ENCODE measurements at regions not wholly inside any gene's neighbourhood (a gene's known extent, or its start where the extent isn't known, plus 50 kb on each side); places are given as distances from the start of the nearest gene placed in this dataset.

DNA sequence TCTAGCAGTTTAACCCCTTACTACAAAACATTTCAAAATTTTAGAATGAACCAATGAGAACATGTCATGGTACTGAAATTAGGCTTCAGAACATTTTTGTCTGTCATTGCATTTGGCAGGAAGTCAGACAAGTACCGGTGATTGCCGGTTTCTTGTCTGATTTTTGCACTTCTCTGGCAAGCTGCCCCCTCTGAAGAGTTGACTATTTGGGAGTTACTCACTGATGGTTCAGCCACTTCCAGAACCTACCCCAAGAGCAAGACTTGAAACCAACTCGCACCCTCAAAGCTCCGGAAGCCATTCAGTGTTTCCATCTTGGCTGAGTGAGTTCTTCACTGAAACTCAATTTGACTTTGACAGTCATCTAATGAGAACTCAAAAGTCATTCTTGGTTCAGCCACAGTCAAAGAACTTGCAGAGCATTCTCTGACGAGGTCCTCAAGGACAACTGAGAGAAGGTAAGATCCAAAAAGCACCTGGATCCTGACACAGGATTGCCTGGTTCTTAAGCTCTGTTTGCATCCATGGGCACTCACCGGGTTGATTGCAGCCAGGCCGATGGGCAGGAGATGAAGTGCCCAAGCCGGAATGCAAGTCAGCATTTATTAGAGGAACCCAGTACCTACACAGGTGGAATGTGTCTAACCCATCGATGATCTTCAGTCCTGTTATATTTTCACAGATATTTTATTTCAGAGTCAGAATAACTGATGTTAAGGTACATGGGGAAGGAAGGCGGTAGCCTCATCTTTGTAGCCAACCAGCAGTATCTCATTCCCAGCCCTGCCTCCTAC is 93.6 kb downstream of the USP22 start:
- Histone ChIP-seq H3K27ac (no peak overlapping the region), H3K9me3 (ENCODE audit: insufficient read depth, low read depth) (no peaks in the 10 kb centered on the region), H3K36me3 (ENCODE audit: low read depth) (no peaks in the 10 kb centered on the region), H3K27me3 (ENCODE audit: insufficient read depth, low read depth) (peaks cover 22% of the 10 kb centered on the region; the same call in 1 of the 2 replicates), H2AFZ (no peak overlapping the region), H3K4me2 (no peak overlapping the region), H3K79me2 (ENCODE audit: low read depth) (no peaks in the 10 kb centered on the region), H3K9me2 (ENCODE audit: insufficient read depth) (no peaks in the 10 kb centered on the region), H3K4me3 (no peak overlapping the region), H4K20me1 (ENCODE audit: insufficient read depth) (no peaks in the 10 kb centered on the region), H3K4me1 (replicated peaks; ENCODE audit: insufficient read depth) (no peaks in the 10 kb centered on the region), H3F3A (ENCODE audit: insufficient read depth, low read depth) (no peaks in the 10 kb centered on the region)
- TF ChIP-seq, protein P1, sequence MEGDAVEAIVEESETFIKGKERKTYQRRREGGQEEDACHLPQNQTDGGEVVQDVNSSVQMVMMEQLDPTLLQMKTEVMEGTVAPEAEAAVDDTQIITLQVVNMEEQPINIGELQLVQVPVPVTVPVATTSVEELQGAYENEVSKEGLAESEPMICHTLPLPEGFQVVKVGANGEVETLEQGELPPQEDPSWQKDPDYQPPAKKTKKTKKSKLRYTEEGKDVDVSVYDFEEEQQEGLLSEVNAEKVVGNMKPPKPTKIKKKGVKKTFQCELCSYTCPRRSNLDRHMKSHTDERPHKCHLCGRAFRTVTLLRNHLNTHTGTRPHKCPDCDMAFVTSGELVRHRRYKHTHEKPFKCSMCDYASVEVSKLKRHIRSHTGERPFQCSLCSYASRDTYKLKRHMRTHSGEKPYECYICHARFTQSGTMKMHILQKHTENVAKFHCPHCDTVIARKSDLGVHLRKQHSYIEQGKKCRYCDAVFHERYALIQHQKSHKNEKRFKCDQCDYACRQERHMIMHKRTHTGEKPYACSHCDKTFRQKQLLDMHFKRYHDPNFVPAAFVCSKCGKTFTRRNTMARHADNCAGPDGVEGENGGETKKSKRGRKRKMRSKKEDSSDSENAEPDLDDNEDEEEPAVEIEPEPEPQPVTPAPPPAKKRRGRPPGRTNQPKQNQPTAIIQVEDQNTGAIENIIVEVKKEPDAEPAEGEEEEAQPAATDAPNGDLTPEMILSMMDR (conservative IDR thresholded peaks at IDR 0.05): no peak
- no peak for TF ChIP-seq EZH2 (IDR thresholded peaks at IDR 0.05; ENCODE audit: low read depth)
- no peak for DNase-seq
- CTCF ChIA-PET: no interaction called here
- BruUV-seq (replicated peaks): no TSS peak
- POLR2A ChIA-PET (ENCODE audit: unreplicated experiment): no interaction called here
- intact Hi-C loops (cut with micrococcal nuclease; ENCODE audit: unreplicated experiment): no loop called here
